ENCODE measurements at regions not wholly inside any gene's neighbourhood (a gene's known extent, or its start where the extent isn't known, plus 50 kb on each side); places are given as distances from the start of the nearest gene placed in this dataset.

DNA sequence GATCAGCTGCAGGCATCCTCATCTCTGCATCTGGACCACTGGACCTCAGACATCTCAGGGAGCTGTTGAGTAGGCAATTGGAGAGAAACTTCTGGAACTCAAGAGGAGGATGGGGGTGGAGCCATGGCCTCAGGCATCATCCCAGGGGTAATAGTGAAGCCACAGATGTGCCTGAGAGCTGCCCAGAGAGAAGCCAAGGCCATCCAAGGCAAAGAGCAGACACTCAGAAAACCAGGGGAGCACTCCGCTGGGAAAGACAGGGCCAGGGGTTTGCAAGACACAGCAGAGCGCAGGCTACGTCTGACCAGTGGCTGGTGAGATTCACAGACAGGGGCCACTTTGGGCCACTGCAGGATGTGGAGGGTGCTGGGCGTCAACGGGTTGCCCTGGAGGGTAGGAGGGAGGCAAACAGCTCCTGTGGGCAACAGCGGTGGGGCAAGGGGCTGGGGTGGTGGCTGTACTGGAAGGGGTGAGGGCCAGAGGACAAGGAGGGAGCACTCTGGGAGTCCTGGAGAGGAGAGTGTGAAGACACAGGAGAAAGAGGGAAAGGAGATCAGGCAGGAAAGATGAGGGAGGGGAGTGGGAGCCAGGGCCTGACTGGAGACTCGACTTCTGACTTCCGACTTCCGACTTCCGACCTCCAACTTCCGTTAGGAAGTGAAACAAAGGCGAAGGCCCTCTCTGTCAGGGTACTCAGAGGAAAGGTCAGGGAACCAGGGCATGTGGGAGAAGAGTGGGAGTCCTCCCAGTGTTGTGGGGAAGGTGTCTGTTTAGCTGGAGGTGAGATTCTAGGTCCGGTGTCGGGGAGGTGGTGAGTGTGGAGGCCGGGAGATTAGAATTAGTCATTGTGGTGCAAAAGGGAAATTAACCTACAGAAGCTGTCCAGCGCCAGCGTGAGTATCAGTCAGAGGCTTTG is 69.7 kb upstream of the ANTXRL start (continued):
- peak; percentile 76; the same call in 1 of the 2 replicates for TF ChIP-seq ZNF592 (IDR thresholded peaks at IDR 0.05)
- TF ChIP-seq CC2D1A (IDR thresholded peaks at IDR 0.05) = peak; percentile 88; the same call in 1 of the 2 replicates
- TF ChIP-seq SRSF7 (optimal IDR thresholded peaks at IDR 0.05; ENCODE audit: low read depth, low read length) = no peak
- peak; percentile 86 to 91 for TF ChIP-seq KDM1A (IDR thresholded peaks at IDR 0.05)
- no peak for TF ChIP-seq POLR2AphosphoS2 (IDR thresholded peaks at IDR 0.05; ENCODE audit: low read length)
- TF ChIP-seq, protein P1, sequence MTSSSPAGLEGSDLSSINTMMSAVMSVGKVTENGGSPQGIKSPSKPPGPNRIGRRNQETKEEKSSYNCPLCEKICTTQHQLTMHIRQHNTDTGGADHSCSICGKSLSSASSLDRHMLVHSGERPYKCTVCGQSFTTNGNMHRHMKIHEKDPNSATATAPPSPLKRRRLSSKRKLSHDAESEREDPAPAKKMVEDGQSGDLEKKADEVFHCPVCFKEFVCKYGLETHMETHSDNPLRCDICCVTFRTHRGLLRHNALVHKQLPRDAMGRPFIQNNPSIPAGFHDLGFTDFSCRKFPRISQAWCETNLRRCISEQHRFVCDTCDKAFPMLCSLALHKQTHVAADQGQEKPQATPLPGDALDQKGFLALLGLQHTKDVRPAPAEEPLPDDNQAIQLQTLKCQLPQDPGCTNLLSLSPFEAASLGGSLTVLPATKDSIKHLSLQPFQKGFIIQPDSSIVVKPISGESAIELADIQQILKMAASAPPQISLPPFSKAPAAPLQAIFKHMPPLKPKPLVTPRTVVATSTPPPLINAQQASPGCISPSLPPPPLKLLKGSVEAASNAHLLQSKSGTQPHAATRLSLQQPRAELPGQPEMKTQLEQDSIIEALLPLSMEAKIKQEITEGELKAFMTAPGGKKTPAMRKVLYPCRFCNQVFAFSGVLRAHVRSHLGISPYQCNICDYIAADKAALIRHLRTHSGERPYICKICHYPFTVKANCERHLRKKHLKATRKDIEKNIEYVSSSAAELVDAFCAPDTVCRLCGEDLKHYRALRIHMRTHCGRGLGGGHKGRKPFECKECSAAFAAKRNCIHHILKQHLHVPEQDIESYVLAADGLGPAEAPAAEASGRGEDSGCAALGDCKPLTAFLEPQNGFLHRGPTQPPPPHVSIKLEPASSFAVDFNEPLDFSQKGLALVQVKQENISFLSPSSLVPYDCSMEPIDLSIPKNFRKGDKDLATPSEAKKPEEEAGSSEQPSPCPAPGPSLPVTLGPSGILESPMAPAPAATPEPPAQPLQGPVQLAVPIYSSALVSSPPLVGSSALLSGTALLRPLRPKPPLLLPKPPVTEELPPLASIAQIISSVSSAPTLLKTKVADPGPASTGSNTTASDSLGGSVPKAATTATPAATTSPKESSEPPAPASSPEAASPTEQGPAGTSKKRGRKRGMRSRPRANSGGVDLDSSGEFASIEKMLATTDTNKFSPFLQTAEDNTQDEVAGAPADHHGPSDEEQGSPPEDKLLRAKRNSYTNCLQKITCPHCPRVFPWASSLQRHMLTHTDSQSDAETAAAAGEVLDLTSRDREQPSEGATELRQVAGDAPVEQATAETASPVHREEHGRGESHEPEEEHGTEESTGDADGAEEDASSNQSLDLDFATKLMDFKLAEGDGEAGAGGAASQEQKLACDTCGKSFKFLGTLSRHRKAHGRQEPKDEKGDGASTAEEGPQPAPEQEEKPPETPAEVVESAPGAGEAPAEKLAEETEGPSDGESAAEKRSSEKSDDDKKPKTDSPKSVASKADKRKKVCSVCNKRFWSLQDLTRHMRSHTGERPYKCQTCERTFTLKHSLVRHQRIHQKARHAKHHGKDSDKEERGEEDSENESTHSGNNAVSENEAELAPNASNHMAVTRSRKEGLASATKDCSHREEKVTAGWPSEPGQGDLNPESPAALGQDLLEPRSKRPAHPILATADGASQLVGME (CRISPR knock-in tag; IDR thresholded peaks at IDR 0.05) = no peak
- 0 out of 2 replicates have a peak, but pooled peaks have one; percentile 23 for TF ChIP-seq CHD2 (IDR thresholded peaks at IDR 0.05; ENCODE audit: low read depth, low read length)
- TF ChIP-seq KLF10 (CRISPR knock-in tag; IDR thresholded peaks at IDR 0.05) = no peak
- TF ChIP-seq, protein P2, sequence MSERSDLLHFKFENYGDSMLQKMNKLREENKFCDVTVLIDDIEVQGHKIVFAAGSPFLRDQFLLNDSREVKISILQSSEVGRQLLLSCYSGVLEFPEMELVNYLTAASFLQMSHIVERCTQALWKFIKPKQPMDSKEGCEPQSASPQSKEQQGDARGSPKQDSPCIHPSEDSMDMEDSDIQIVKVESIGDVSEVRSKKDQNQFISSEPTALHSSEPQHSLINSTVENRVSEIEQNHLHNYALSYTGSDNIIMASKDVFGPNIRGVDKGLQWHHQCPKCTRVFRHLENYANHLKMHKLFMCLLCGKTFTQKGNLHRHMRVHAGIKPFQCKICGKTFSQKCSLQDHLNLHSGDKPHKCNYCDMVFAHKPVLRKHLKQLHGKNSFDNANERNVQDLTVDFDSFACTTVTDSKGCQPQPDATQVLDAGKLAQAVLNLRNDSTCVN (CRISPR knock-in tag; IDR thresholded peaks at IDR 0.05) = peak; percentile 8
- TF ChIP-seq ZFP30 (CRISPR knock-in tag; IDR thresholded peaks at IDR 0.05; ENCODE audit: borderline replicate concordance) = no peak
- TF ChIP-seq ZNF12 (CRISPR knock-in tag; IDR thresholded peaks at IDR 0.05) = peak; percentile 74; the same call in 1 of the 2 replicates

All from K562 (cell line).